ENCODE measurements at regions not wholly inside any gene's neighbourhood (a gene's known extent, or its start where the extent isn't known, plus 50 kb on each side); places are given as distances from the start of the nearest gene placed in this dataset.
A peak's percentile ranks its signal among the peaks of the same experiment; 100 is the strongest.

DNA sequence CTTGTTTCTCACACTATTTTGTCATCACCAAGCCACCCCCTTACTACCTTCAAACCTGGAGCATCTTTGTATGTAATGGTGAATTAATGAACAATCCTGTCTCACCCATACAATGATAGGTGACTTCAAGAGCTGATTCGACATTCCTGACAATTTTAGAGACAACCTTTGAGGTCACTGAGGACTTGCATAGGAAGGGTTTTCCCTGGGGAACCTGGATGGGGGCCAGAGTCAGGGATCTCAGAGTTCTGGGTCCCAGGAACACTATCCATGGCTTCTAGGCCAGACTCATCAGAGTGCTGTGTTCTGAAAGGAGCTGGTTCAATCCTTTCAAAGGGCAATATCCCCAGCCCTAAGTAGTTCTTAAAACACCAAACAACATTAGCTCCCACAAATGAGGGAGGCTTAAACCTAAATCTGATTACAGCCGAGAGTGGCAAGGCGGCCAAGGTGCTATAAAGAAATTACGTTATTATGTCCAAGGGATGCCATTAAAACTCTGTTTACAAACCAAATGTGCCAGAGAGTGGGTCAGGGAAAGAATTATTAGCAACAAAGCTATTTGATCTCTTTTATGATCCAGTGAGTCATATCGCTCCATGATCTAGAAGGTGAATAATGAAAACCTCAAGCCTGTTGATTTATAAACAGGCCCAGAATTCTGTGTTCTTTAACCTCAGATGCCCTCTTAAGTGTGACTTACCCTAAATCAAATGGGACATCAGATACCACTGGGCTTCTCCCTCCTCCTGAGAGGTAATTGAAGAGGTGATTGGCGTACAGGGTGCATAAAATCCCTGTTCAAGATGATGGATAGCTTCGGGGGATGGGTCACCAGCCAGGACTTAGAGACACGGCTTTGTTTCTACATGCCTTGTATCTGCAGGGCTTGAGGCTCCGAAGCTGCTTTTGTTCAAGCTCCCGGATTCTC is 230.2 kb upstream of the TBX3 start:
- Histone ChIP-seq H3K36me3 (no peaks in the 10 kb centered on the region), H3K27me3 (ENCODE audit: insufficient read depth, low read depth, severe bottlenecking) (no peaks in the 10 kb centered on the region), H3K27ac (peak overlapping the region; percentile 74), H3K9me3 (ENCODE audit: severe bottlenecking) (no peaks in the 10 kb centered on the region), H3K4me3 (ENCODE audit: low read depth, low read length) (peak overlapping the region; percentile 15)
- DNase-seq: peak; percentile 76
- TF ChIP-seq CTCF (IDR thresholded peaks at IDR 0.05; ENCODE audit: low read depth, low read length): no peak

DNA sequence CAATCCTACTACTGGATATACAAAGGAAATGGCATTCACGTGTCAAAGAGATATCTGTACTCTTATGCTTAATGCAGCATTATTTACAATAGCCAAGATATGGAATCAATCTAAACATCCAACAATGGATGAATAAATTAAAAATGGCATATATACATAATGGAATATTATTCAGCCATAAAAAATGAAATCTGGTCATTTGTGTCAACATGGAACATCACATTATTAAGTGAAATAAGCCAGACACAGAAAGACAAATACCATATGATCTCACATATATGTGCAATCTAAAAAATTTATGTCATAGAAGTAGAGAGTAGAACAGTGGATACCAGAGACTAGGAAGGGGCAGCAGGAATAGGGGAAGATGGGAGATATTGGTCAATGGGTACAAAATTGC is 228.8 kb upstream of the TBX3 start:
- H3K27me3 ChIP-seq (ENCODE audit: insufficient read depth, low read depth, severe bottlenecking): no peaks in the 10 kb centered on the region
- H3K36me3 ChIP-seq: no peaks in the 10 kb centered on the region
- no peak overlapping the region for H3K4me3 ChIP-seq (ENCODE audit: low read depth, low read length)
- DNase-seq: no peak
- no peak overlapping the region for H3K27ac ChIP-seq
- TF ChIP-seq CTCF (IDR thresholded peaks at IDR 0.05; ENCODE audit: low read depth, low read length): no peak
- H3K9me3 ChIP-seq (ENCODE audit: severe bottlenecking): no peaks in the 10 kb centered on the region

GRCh38 chr12:114911196-114911595 is 227.2 kb upstream of the TBX3 start:
- no peaks in the 10 kb centered on the region for H3K36me3 ChIP-seq
- H3K27ac ChIP-seq: no peak overlapping the region
- H3K9me3 ChIP-seq (ENCODE audit: severe bottlenecking): no peaks in the 10 kb centered on the region
- TF ChIP-seq CTCF (IDR thresholded peaks at IDR 0.05; ENCODE audit: low read depth, low read length): no peak
- DNase-seq: no peak
- H3K4me3 ChIP-seq (ENCODE audit: low read depth, low read length): no peak overlapping the region
- no peaks in the 10 kb centered on the region for H3K27me3 ChIP-seq (ENCODE audit: insufficient read depth, low read depth, severe bottlenecking)

- H3K4me3 ChIP-seq (ENCODE audit: low read depth, low read length): no peak overlapping the region
- H3K36me3 ChIP-seq: no peaks in the 10 kb centered on the region
- DNase-seq: no peak
- no peaks in the 10 kb centered on the region for H3K27me3 ChIP-seq (ENCODE audit: insufficient read depth, low read depth, severe bottlenecking)
- TF ChIP-seq CTCF (IDR thresholded peaks at IDR 0.05; ENCODE audit: low read depth, low read length): no peak
- H3K27ac ChIP-seq: no peak overlapping the region
- no peaks in the 10 kb centered on the region for H3K9me3 ChIP-seq (ENCODE audit: severe bottlenecking)
Observed at GRCh38 chr12:114904254-114905003, 220.5 kb upstream of the TBX3 start.

- Histone ChIP-seq H3K27ac (no peak overlapping the region), H3K36me3 (no peaks in the 10 kb centered on the region), H3K4me3 (ENCODE audit: low read depth, low read length) (no peak overlapping the region), H3K27me3 (ENCODE audit: insufficient read depth, low read depth, severe bottlenecking) (no peaks in the 10 kb centered on the region), H3K9me3 (ENCODE audit: severe bottlenecking) (no peaks in the 10 kb centered on the region)
- DNase-seq: no peak
- TF ChIP-seq CTCF (IDR thresholded peaks at IDR 0.05; ENCODE audit: low read depth, low read length): no peak
Observed at GRCh38 chr12:114903083-114903691, 219.2 kb upstream of the TBX3 start.

Data from WERI-Rb-1 (cell line).